MM.1S (cell line): ENCODE measurements at regions not wholly inside any gene's neighbourhood (a gene's known extent, or its start where the extent isn't known, plus 50 kb on each side); places are given as distances from the start of the nearest gene placed in this dataset.
A peak's percentile ranks its signal among the peaks of the same experiment; 100 is the strongest.

Source experiments
- DNase-seq: peaks from one replicate; pipeline ENCODE4 v3.0.0-alpha.2; 2015
- H2AFZ ChIP-seq: fragments of 300-600 bp; sonication (generic); 2 replicates; pipeline ENCODE4 v1.6.0; 2016; ENCODE audit warnings: antibody characterized with exemption, low read length
- H3F3A ChIP-seq: fragments of 300-600 bp; sonication (generic); 2 replicates; pipeline ENCODE4 v1.6.1; 2016; ENCODE audit warnings: mild to moderate bottlenecking, antibody characterized with exemption, low read length, moderate library complexity, mixed read lengths; ENCODE audit not compliant: insufficient read depth
- H3K27ac ChIP-seq: fragments of 300-600 bp; sonication (generic); 2 replicates; pipeline ENCODE4 v1.5.1; 2016; ENCODE audit warnings: mild to moderate bottlenecking, low read length
- H3K27me3 ChIP-seq: fragments of 300-600 bp; sonication (generic); replicated peaks from 2 replicates; pipeline ENCODE4 v1.6.0; 2016; ENCODE audit warnings: low read length; ENCODE audit not compliant: insufficient read depth
- H3K36me3 ChIP-seq: fragments of 300-600 bp; sonication (generic); replicated peaks from 2 replicates; pipeline ENCODE4 v1.6.1; 2016; ENCODE audit warnings: mild to moderate bottlenecking, low read length, mixed read lengths; ENCODE audit not compliant: insufficient read depth
- H3K4me1 ChIP-seq: fragments of 300-600 bp; sonication (generic); 2 replicates; pipeline ENCODE4 v1.6.1; 2016; ENCODE audit warnings: low read length, mixed read lengths
- H3K4me2 ChIP-seq: fragments of 300-600 bp; sonication (generic); 2 replicates; pipeline ENCODE4 v1.6.0; 2016; ENCODE audit warnings: low read depth, low read length
- H3K4me3 ChIP-seq: fragments of 300-600 bp; sonication (generic); 2 replicates; pipeline ENCODE4 v1.5.1; 2016; ENCODE audit warnings: low read length, mixed read lengths
- H3K79me2 ChIP-seq: fragments of 300-600 bp; sonication (generic); 2 replicates; pipeline ENCODE4 v1.6.1; 2016; ENCODE audit warnings: mixed run types, low read length, mixed read lengths
- H3K9ac ChIP-seq: fragments of 300-600 bp; sonication (generic); 2 replicates; pipeline ENCODE4 v1.6.1; 2016; ENCODE audit warnings: low read length, mixed read lengths
- H3K9me2 ChIP-seq: fragments of 300-600 bp; sonication (generic); replicated peaks from 2 replicates; pipeline ENCODE4 v1.6.1; 2016; ENCODE audit warnings: mild to moderate bottlenecking, low read length, mixed read lengths; ENCODE audit not compliant: insufficient read depth
- H3K9me3 ChIP-seq: fragments of 300-600 bp; sonication (generic); replicated peaks from 2 replicates; pipeline ENCODE4 v1.6.1; 2016; ENCODE audit warnings: mild to moderate bottlenecking, low read length, mixed read lengths; ENCODE audit not compliant: insufficient read depth
- H4K20me1 ChIP-seq: fragments of 300-600 bp; sonication (generic); 2 replicates; pipeline ENCODE4 v1.6.1; 2016; ENCODE audit warnings: mild to moderate bottlenecking, low read length, moderate library complexity, mixed read lengths; ENCODE audit not compliant: insufficient read depth
- CTCF ChIP-seq: fragments of 300-600 bp; sonication (generic); IDR thresholded peaks from 2 replicates; pipeline ENCODE4 v1.5.1; 2016; ENCODE audit warnings: antibody characterized with exemption, low read length, mixed read lengths
- EZH2 ChIP-seq: fragments of 300-600 bp; sonication (generic); optimal IDR thresholded peaks from 2 replicates; pipeline ENCODE3; 2017; ENCODE audit warnings: low read depth, mild to moderate bottlenecking, antibody characterized with exemption, low read length, mixed read lengths
- EZH2phosphoT487 ChIP-seq: fragments of 300-600 bp; sonication (generic); IDR thresholded peaks from 2 replicates; pipeline ENCODE4 v1.6.1; 2018; ENCODE audit warnings: antibody characterized with exemption, low read length

DNA sequence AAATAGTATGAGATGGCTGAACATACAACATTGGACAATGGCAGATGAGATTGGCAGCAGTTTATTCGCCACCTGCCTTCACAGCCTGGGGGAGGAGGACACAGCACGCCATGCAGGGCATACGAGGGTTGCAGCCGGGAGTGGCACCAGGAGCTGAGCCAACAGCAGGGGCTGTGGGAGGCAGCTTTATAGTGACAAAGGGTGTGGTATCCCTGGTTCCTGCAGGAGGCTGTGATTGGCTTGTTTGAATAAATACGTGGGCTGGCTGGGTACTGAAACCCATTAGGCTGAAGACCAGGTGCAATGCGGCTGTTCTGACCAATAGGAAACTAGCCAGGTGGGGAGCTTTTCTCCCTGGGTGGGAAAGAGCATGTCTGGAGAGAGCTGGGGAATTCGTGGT is 68.9 kb upstream of the LEP start:
- no peaks in the 10 kb centered on the region for H3F3A ChIP-seq
- TF ChIP-seq CTCF, result no peak
- no peak for TF ChIP-seq EZH2
- TF ChIP-seq EZH2phosphoT487, result no peak
- no peak for DNase-seq
- H3K27ac ChIP-seq, result no peak overlapping the region
- no peak overlapping the region for H3K4me2 ChIP-seq
- H3K27me3 ChIP-seq, result peaks cover 35% of the 10 kb centered on the region
- no peak overlapping the region for H3K9ac ChIP-seq
- H4K20me1 ChIP-seq, result no peaks in the 10 kb centered on the region
- H3K79me2 ChIP-seq, result no peaks in the 10 kb centered on the region
- no peaks in the 10 kb centered on the region for H3K4me1 ChIP-seq
- no peaks in the 10 kb centered on the region for H3K9me3 ChIP-seq
- no peak overlapping the region for H2AFZ ChIP-seq
- H3K9me2 ChIP-seq, result no peaks in the 10 kb centered on the region
- no peak overlapping the region for H3K4me3 ChIP-seq
- H3K36me3 ChIP-seq, result no peaks in the 10 kb centered on the region

DNA sequence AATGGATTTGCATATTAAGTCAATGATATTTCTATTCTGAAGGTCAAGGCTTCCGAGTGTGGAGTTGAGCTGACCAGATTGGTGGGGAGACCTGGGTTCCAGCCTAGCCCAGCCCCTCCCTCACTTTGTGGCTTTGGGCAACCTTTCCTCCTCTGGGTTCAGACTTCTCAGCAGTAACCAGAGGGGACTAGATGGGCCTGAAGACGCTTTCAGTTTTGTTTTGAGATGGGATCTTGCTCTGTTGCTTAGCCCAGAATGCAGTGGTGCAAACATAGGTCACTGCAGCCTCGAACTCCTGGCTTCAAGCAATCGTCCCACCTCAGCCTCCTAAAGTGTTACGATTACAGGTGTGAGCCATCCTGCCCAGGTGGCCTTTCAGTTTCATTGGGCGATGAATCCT is 68.1 kb upstream of the LEP start:
- H3K4me1 ChIP-seq, result no peaks in the 10 kb centered on the region
- H3K9ac ChIP-seq, result no peak overlapping the region

DNA sequence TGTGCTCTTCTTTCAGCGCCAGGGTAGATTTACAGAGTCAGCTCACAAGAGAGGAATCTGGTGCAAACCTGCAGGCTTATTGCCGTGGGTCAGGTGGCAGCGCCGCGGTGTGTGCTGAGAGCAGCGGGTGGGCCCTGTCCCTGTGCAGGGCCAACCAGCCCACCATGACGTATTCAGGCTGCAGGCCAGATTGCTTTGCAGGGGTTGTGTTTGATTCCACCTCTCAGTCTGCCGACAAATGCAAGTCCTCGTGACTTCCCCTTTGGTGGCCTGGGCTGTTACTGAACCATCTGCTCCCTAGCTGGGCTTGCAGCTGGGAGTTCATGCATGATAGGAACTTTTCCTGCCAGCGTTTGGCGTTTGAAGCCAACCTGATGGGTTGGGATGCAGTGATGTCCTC is 66.7 kb upstream of the LEP start:
- H3K27ac ChIP-seq, result no peak overlapping the region
- no peaks in the 10 kb centered on the region for H3F3A ChIP-seq
- no peaks in the 10 kb centered on the region for H3K79me2 ChIP-seq
- DNase-seq, result no peak
- no peak overlapping the region for H3K4me3 ChIP-seq
- H3K9me3 ChIP-seq, result no peaks in the 10 kb centered on the region
- H3K9ac ChIP-seq, result no peak overlapping the region
- no peak for TF ChIP-seq CTCF
- TF ChIP-seq EZH2phosphoT487, result no peak
- TF ChIP-seq EZH2, result no peak
- H3K4me2 ChIP-seq, result no peak overlapping the region
- H3K9me2 ChIP-seq, result no peaks in the 10 kb centered on the region
- H4K20me1 ChIP-seq, result no peaks in the 10 kb centered on the region
- no peak overlapping the region for H2AFZ ChIP-seq
- no peaks in the 10 kb centered on the region for H3K36me3 ChIP-seq
- no peaks in the 10 kb centered on the region for H3K4me1 ChIP-seq
- peaks cover 17% of the 10 kb centered on the region for H3K27me3 ChIP-seq

More for the DNA sequence above, 68.1 kb upstream of the LEP start:
- peaks cover 29% of the 10 kb centered on the region for H3K27me3 ChIP-seq
- TF ChIP-seq EZH2phosphoT487, result no peak
- no peak for TF ChIP-seq CTCF
- no peak for TF ChIP-seq EZH2
- DNase-seq, result peak; percentile 26
- no peak overlapping the region for H2AFZ ChIP-seq
- no peaks in the 10 kb centered on the region for H3K79me2 ChIP-seq
- no peaks in the 10 kb centered on the region for H4K20me1 ChIP-seq
- H3K36me3 ChIP-seq, result no peaks in the 10 kb centered on the region
- H3K9me3 ChIP-seq, result no peaks in the 10 kb centered on the region
- H3K27ac ChIP-seq, result no peak overlapping the region
- no peaks in the 10 kb centered on the region for H3K9me2 ChIP-seq
- no peak overlapping the region for H3K4me2 ChIP-seq
- no peaks in the 10 kb centered on the region for H3F3A ChIP-seq
- no peak overlapping the region for H3K4me3 ChIP-seq
